Epithelial cell of esophagus (primary cell): ENCODE measurements at regions not wholly inside any gene's neighbourhood (a gene's known extent, or its start where the extent isn't known, plus 50 kb on each side); places are given as distances from the start of the nearest gene placed in this dataset.

Experiments
- DNase-seq: peaks from one replicate; pipeline ENCODE4 v3.0.0; 2010; ENCODE audit warnings: low read depth
- H3K4me3 ChIP-seq: 2 replicates; pipeline ENCODE4 v1.5.1; 2011; ENCODE audit warnings: mild to moderate bottlenecking, low read length, control low read depth
- TF ChIP-seq, protein P1 (sequence below): IDR thresholded peaks from 2 replicates; pipeline ENCODE4 v1.5.1; 2011; ENCODE audit warnings: low read depth, mild to moderate bottlenecking, low read length, control low read depth, inconsistent platforms; ENCODE audit not compliant: insufficient read depth; ENCODE audit errors: missing control alignments

DNA sequence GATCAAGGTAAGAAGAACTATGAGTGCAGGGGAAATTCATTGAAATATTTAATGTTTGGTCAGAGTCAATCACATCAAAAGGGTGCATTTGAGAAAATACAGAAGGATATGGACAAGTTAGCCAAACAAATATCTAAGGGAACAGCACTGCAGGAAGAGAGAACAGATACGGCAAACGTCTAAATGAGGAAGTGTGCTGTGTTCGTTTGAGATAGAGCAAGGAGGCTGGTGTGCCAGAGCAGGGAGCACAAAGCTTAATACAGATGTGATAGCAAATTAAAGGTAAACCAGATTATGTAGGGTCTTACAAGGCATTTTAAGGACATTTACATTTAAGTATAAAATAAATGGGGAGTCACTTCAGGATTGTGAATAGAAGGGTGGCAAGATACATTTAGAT lies 241.3 kb upstream of the ZNF804A start:
- TF ChIP-seq, protein P1, sequence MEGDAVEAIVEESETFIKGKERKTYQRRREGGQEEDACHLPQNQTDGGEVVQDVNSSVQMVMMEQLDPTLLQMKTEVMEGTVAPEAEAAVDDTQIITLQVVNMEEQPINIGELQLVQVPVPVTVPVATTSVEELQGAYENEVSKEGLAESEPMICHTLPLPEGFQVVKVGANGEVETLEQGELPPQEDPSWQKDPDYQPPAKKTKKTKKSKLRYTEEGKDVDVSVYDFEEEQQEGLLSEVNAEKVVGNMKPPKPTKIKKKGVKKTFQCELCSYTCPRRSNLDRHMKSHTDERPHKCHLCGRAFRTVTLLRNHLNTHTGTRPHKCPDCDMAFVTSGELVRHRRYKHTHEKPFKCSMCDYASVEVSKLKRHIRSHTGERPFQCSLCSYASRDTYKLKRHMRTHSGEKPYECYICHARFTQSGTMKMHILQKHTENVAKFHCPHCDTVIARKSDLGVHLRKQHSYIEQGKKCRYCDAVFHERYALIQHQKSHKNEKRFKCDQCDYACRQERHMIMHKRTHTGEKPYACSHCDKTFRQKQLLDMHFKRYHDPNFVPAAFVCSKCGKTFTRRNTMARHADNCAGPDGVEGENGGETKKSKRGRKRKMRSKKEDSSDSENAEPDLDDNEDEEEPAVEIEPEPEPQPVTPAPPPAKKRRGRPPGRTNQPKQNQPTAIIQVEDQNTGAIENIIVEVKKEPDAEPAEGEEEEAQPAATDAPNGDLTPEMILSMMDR = no peak
- DNase-seq = no peak
- H3K4me3 ChIP-seq = no peak overlapping the region

DNA sequence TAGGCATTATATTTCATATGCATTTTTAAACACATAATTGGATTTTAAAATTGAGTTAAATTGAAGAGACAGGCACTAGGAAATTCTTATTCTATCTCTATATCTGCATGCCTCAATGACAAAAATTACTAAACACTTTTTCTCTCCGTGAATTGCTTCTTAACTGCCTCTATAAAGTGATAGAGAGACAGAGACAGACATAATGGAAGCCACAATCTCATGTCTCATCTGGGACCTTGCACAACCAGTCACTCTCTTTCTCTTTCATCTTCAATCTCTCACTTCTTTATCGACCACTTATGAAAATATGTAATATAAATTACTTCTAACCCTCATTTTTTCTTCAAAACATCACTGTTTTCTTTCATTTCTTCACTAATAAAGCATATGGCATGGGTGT lies 238.9 kb upstream of the ZNF804A start:
- no peak overlapping the region for H3K4me3 ChIP-seq
- TF ChIP-seq, protein P1 = no peak
- DNase-seq = no peak

DNA sequence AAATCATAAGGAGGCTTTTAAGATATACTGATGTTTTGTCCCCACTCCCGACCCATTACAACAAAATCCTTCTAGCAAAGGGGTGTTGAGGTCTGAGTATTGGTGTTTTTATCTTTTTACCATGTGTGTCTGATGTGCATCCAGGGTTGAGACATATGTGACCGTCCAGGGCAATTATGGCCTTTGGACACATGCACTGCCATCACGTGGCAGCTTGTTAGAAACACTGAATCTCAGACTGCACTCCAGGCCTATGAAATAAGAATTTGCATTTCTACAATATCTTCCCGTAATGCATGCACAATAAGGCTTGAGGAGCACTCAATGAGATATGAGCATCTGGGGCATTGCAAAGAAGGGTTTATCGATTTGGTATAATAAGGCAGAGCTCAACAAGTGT lies 235.1 kb upstream of the ZNF804A start:
- no peak for DNase-seq
- TF ChIP-seq, protein P1 = no peak
- no peak overlapping the region for H3K4me3 ChIP-seq

DNA sequence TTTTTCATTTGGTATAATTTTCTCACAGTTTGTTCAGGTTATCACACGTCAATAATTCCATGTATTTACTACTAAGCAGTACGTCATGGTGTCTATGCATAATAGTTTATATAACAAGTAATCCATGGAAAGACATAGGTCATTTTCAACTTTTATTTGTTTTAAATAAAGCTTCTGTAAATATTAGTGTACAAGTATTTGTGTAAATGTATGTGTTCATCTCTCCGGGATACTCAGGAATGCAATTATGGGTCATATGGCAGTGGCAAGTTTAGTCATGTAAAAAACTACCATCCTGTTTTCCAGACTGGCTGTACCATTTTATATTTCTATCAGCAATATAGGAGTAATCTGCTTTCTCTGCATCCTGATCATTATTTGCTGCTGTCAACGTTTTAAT lies 231.1 kb upstream of the ZNF804A start:
- TF ChIP-seq, protein P1 = no peak
- peak; percentile 78 for DNase-seq
- H3K4me3 ChIP-seq = no peak overlapping the region

DNA sequence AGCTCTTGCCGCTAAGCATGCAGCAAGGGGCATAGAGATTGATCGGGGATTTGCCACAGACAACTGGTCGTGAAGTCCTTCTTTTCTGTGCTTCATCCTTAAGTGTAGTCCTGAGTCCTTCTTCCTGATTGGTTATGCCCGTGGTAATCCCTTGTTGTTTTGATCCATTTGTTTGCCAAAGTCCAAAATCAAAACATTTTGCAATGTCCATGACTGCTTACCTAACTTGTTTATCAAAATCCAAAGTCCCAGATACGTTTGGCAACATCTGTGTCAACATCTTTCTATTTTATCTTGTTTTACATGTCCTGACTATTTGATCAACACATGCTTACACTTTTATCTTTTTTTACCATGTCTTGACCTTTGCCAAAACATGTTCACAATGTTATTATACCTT lies 229.0 kb upstream of the ZNF804A start:
- TF ChIP-seq, protein P1 = no peak
- DNase-seq = no peak
- no peak overlapping the region for H3K4me3 ChIP-seq

DNA sequence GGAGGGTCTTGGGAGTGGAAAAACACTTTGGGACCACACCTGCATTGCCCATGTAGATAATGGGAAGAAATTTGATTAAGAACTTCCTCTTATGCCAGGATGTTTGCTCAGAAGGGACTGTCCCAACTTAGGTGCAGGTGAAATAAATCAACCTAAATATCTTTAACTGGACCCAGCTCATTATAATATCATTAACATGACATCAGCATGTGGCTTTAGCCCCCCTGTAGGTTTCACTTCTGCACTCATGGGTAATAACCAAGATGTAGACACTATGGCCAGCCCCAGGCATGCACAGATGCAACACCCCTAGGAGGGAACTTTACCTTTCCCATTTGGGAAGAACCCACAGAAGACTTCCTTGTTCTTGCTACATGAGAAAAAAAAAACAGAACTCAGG lies 227.4 kb upstream of the ZNF804A start:
- no peak overlapping the region for H3K4me3 ChIP-seq
- TF ChIP-seq, protein P1 = no peak
- no peak for DNase-seq

DNA sequence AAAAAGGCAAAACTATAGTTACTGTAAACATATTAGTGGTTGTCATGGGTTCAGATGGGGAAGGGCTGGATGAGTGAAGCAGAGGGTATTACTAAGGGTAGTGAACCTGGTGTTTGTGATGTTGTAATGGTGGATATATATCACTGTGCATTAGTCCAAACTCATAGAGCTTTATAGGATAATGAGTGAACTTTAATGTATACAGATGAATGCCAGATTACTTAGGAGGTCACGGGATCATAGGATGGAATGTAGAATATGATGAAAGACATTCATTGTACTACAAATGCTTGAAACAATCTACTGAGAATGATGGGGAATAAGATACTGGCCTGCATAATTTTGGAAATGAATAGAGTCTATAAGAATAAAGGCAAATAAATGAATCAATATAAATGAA lies 226.7 kb upstream of the ZNF804A start:
- TF ChIP-seq, protein P1 = no peak
- DNase-seq = no peak
- no peak overlapping the region for H3K4me3 ChIP-seq
